ENCODE measurements at regions not wholly inside any gene's neighbourhood (a gene's known extent, or its start where the extent isn't known, plus 50 kb on each side); places are given as distances from the start of the nearest gene placed in this dataset.

DNA sequence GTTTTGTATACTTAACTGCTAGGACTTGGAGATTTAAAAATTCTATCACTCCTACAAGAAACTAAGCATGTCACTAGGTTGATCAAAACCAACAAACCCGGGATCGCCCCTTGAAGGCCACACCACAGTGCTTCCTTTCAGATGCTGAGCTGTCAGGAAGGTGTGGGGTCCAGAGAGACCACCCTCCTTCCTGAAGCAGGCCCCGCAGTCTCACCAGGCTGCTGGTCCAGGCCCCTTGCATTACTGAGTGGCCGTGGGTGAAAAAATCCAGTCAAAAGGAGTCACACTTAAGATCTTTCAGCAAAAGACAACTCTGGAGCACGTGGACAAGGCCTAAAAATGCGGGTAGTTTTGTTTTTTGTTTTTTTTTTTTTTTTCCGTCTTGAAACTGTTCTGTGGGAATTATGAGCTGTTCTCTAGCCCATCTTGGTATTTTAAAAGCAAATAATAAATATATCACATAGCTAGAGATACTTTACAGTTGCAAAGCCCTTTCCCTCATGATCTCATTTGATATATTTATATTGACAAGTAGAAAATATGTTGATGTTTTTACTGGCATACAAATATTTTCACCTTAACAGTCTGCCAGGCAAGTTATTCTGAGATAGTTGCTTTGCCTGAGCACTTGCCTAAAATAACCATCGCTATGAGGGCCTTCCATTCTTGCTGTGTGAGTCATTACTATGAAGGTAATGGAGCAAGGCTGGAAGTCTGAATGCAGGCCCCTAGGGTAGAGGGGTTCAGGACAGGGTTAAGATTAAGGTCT lies 73.1 kb upstream of the EDEM3 start:
- TF ChIP-seq TEAD4 (IDR thresholded peaks at IDR 0.05) (no peak), RAD21 (IDR thresholded peaks at IDR 0.05; ENCODE audit: low read depth) (no peak), ZBTB7A (IDR thresholded peaks at IDR 0.05; ENCODE audit: low read depth) (no peak), CEBPB (IDR thresholded peaks at IDR 0.05) (no peak), EP300 (IDR thresholded peaks at IDR 0.05; ENCODE audit: borderline replicate concordance) (no peak), YY1 (IDR thresholded peaks at IDR 0.05; ENCODE audit: low read depth) (no peak), CREB1 (IDR thresholded peaks at IDR 0.05; ENCODE audit: low read depth) (no peak), EGR1 (IDR thresholded peaks at IDR 0.05) (no peak), MAX (IDR thresholded peaks at IDR 0.05) (no peak), FOXM1 (IDR thresholded peaks at IDR 0.05; ENCODE audit: borderline replicate concordance, low read depth) (no peak), TAF1 (IDR thresholded peaks at IDR 0.05; ENCODE audit: low read depth) (no peak), TCF12 (IDR thresholded peaks at IDR 0.05; ENCODE audit: low read depth) (no peak)
- TF ChIP-seq, protein P1, sequence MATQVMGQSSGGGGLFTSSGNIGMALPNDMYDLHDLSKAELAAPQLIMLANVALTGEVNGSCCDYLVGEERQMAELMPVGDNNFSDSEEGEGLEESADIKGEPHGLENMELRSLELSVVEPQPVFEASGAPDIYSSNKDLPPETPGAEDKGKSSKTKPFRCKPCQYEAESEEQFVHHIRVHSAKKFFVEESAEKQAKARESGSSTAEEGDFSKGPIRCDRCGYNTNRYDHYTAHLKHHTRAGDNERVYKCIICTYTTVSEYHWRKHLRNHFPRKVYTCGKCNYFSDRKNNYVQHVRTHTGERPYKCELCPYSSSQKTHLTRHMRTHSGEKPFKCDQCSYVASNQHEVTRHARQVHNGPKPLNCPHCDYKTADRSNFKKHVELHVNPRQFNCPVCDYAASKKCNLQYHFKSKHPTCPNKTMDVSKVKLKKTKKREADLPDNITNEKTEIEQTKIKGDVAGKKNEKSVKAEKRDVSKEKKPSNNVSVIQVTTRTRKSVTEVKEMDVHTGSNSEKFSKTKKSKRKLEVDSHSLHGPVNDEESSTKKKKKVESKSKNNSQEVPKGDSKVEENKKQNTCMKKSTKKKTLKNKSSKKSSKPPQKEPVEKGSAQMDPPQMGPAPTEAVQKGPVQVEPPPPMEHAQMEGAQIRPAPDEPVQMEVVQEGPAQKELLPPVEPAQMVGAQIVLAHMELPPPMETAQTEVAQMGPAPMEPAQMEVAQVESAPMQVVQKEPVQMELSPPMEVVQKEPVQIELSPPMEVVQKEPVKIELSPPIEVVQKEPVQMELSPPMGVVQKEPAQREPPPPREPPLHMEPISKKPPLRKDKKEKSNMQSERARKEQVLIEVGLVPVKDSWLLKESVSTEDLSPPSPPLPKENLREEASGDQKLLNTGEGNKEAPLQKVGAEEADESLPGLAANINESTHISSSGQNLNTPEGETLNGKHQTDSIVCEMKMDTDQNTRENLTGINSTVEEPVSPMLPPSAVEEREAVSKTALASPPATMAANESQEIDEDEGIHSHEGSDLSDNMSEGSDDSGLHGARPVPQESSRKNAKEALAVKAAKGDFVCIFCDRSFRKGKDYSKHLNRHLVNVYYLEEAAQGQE (IDR thresholded peaks at IDR 0.05; ENCODE audit: low read depth) = no peak
- TF ChIP-seq, protein P2, sequence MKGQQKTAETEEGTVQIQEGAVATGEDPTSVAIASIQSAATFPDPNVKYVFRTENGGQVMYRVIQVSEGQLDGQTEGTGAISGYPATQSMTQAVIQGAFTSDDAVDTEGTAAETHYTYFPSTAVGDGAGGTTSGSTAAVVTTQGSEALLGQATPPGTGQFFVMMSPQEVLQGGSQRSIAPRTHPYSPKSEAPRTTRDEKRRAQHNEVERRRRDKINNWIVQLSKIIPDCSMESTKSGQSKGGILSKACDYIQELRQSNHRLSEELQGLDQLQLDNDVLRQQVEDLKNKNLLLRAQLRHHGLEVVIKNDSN (IDR thresholded peaks at IDR 0.05) = no peak
